CD14-positive monocyte (primary cell): ENCODE measurements at regions not wholly inside any gene's neighbourhood (a gene's known extent, or its start where the extent isn't known, plus 50 kb on each side); places are given as distances from the start of the nearest gene placed in this dataset.
"Not testable (repeated sequence)": the region's sequence is repeated elsewhere in the genome, so short reads cannot be mapped to it uniquely, and the experiment has no call there.

Source experiments
- DNase-seq, 3 donors: peaks; one replicate each; pipeline ENCODE4 v3.0.0-alpha.2; 2011 to 2022
- H2AFZ ChIP-seq: 2 replicates; pipeline ENCODE4 v1.6.0; 2012; ENCODE audit warnings: mild to moderate bottlenecking, low read depth, low read length, inconsistent platforms; ENCODE audit not compliant: insufficient read depth, poor library complexity, severe bottlenecking
- H3K27ac ChIP-seq, 2 donors: 1 replicate in 1 of 2; 2 replicates in 1 of 2; pipeline ENCODE4 v1.5.1; 2012 to 2013; ENCODE audit warnings: low read length in 2 of 2, control low read depth in 1 of 2, inconsistent platforms in 1 of 2, low read depth in 1 of 2, mild to moderate bottlenecking in 1 of 2
- H3K27me3 ChIP-seq, 2 donors: one replicate each; pipeline versions ENCODE4 v1.6.0 to v1.6.1; 2011 to 2013; ENCODE audit warnings: low read length in 2 of 2; ENCODE audit not compliant: control insufficient read depth in 2 of 2, insufficient read depth in 2 of 2
- H3K36me3 ChIP-seq, 2 donors: replicated peaks in 1 of 2; 1 replicate in 1 of 2; 2 replicates in 1 of 2; pipeline versions ENCODE4 v1.5.1 to v1.6.1; 2012 to 2013; ENCODE audit warnings: low read length in 2 of 2, control low read depth in 1 of 2, inconsistent platforms in 1 of 2, mild to moderate bottlenecking in 1 of 2; ENCODE audit not compliant: insufficient read depth in 2 of 2, control insufficient read depth in 1 of 2
- H3K4me1 ChIP-seq, 2 donors: 1 replicate in 1 of 2; 2 replicates in 1 of 2; pipeline versions ENCODE4 v1.5.1 to v1.6.1; 2012 to 2013; ENCODE audit warnings: low read length in 2 of 2, control low read depth in 1 of 2, inconsistent platforms in 1 of 2, mild to moderate bottlenecking in 1 of 2, moderate library complexity in 1 of 2; ENCODE audit not compliant: insufficient read depth in 2 of 2, control insufficient read depth in 1 of 2
- H3K4me2 ChIP-seq: replicated peaks from 2 replicates; pipeline ENCODE3; 2012; ENCODE audit warnings: low read length, moderate library complexity, mild to moderate bottlenecking; ENCODE audit not compliant: poor library complexity, severe bottlenecking; ENCODE audit errors: extremely low read depth
- H3K4me3 ChIP-seq, 3 experiments: fragments of 200-600 bp in 1 of 3; sonication (generic) in 1 of 3; replicated peaks in 1 of 3; 1 replicate in 2 of 3; 2 replicates in 1 of 3; pipeline ENCODE4 v1.5.1; 2011 to 2013; ENCODE audit warnings: low read length in 3 of 3, mild to moderate bottlenecking in 3 of 3, control low read depth in 2 of 3, low read depth in 2 of 3, inconsistent platforms in 1 of 3, moderate library complexity in 1 of 3
- H3K79me2 ChIP-seq: 2 replicates; pipeline ENCODE4 v1.6.0; 2012; ENCODE audit warnings: mild to moderate bottlenecking, control low read depth, inconsistent platforms, low read length, moderate library complexity; ENCODE audit not compliant: insufficient read depth
- H3K9ac ChIP-seq: 2 replicates; pipeline ENCODE4 v1.6.0; 2017; ENCODE audit warnings: low read length, mild to moderate bottlenecking; ENCODE audit not compliant: insufficient read depth, poor library complexity, severe bottlenecking
- H3K9me3 ChIP-seq, 2 donors: replicated peaks in 1 of 2; 1 replicate in 1 of 2; 2 replicates in 1 of 2; pipeline versions ENCODE4 v1.5.1 to v1.6.1; 2012 to 2013; ENCODE audit warnings: low read length in 2 of 2, control low read depth in 1 of 2; ENCODE audit not compliant: control insufficient read depth in 1 of 2, insufficient read depth in 1 of 2
- H4K20me1 ChIP-seq: 2 replicates; pipeline ENCODE4 v1.6.0; 2012; ENCODE audit warnings: mild to moderate bottlenecking, low read length, control low read depth, moderate library complexity; ENCODE audit not compliant: insufficient read depth
- H3K27ac Mint-ChIP-seq, 7 donors: one replicate each; pipeline ENCODE4 v1.8.0; 2020; ENCODE audit warnings: mild to moderate bottlenecking in 7 of 7, mixed read lengths in 7 of 7, moderate library complexity in 6 of 7, inconsistent platforms in 2 of 7
- H3K27me3 Mint-ChIP-seq, 3 donors: one replicate each; pipeline ENCODE4 v1.8.0; 2021 to 2022; ENCODE audit warnings: low read depth in 3 of 3, mild to moderate bottlenecking in 3 of 3, mixed read lengths in 3 of 3, moderate library complexity in 3 of 3, inconsistent platforms in 1 of 3
- H3K36me3 Mint-ChIP-seq, 2 donors: one replicate each; pipeline ENCODE4 v1.8.0; 2020; ENCODE audit warnings: mixed read lengths in 2 of 2, inconsistent platforms in 1 of 2, mild to moderate bottlenecking in 1 of 2
- H3K4me1 Mint-ChIP-seq: one replicate; pipeline ENCODE4 v1.8.0; 2020; ENCODE audit warnings: mild to moderate bottlenecking, mixed read lengths
- H3K4me3 Mint-ChIP-seq, 2 donors: one replicate each; pipeline ENCODE4 v1.8.0; 2020; ENCODE audit warnings: mild to moderate bottlenecking in 2 of 2, mixed read lengths in 2 of 2, moderate library complexity in 1 of 2
- H3K9me3 Mint-ChIP-seq, 7 donors: one replicate each; pipeline ENCODE4 v1.8.0; 2020 to 2022; ENCODE audit warnings: mixed read lengths in 7 of 7, mild to moderate bottlenecking in 6 of 7, moderate library complexity in 6 of 7, inconsistent platforms in 2 of 7
- CTCF ChIP-seq: fragments of 200-600 bp; IDR thresholded peaks from one replicate; pipeline ENCODE4 v1.8.0; 2022; ENCODE audit warnings: antibody characterized with exemption, mild to moderate bottlenecking
- whole genome bisulfite sequencing: methylation state at CpG from one replicate; pipeline ENCODE4 v1.1.5; 2013; ENCODE audit warnings: missing lambda C conversion rate; ENCODE audit not compliant: insufficient coverage; 5-methylcytosine and 5-hydroxymethylcytosine counted together
- intact Hi-C, 2 donors: fragments of 100-400 bp; cut with micrococcal nuclease; formaldehyde crosslinking; loops; one replicate each; pipeline versions ENCODE4 v1.15.0 to v1.15.1; 2023

DNA sequence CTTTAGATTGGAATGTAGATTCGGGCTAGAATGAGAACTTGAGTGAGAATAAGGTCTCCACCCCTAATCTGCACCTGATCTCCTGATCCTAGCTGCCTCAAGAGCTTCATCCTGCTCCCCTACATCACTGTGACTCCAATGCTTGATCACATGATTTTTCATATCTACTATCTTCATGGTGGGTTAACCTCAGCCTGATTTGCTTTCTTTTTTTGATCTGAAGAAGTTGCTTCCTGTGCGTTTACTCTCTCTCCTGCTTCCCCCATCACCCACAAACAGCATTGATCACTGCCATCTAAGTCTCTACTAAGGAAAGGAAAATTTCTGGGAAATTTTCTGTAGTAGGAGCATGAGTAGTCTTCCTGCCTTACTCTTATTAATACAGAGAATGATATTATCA, 1542.1 kb upstream of the SLC10A2 start:
- Histone ChIP-seq H3K9me3 (peaks cover 5 to 17% of the 10 kb centered on the region in 2 donors), H3K36me3 (no peaks in the 10 kb centered on the region), H4K20me1 (no peaks in the 10 kb centered on the region), H3K4me2 (no peak overlapping the region), H3K27ac (no peak overlapping the region), H3K27me3 (no peaks in the 10 kb centered on the region), H2AFZ (no peak overlapping the region), H3K9ac (no peak overlapping the region), H3K79me2 (no peaks in the 10 kb centered on the region), H3K4me1 (no peaks in the 10 kb centered on the region), H3K4me3 (no peak overlapping the region)
- Mint-ChIP-seq H3K9me3 (peaks cover 0 to 14% (median 5%) of the 10 kb centered on the region in 7 donors), H3K36me3 (no peaks in the 10 kb centered on the region), H3K4me1 (no peaks in the 10 kb centered on the region), H3K27ac (peak overlapping the region in 1 of 7 donors; percentile 11), H3K4me3 (no peak overlapping the region), H3K27me3 (peaks cover 0 to 1% (median 0%) of the 10 kb centered on the region in 3 donors)
- TF ChIP-seq CTCF: no peak
- intact Hi-C loops: no loop called here
- WGBS: no CpG with 5 or more reads among the region's 2 CpGs
- no peak for DNase-seq

- DNase-seq, H3K27ac ChIP-seq, H3K4me1 Mint-ChIP-seq, H3K36me3 Mint-ChIP-seq, intact Hi-C loops, H3K4me3 Mint-ChIP-seq, H3K4me1 ChIP-seq, H2AFZ ChIP-seq, H3K4me3 ChIP-seq, H3K27me3 ChIP-seq, H3K79me2 ChIP-seq, H3K9ac ChIP-seq, H3K27ac Mint-ChIP-seq, H4K20me1 ChIP-seq, H3K36me3 ChIP-seq, H3K4me2 ChIP-seq, H3K27me3 Mint-ChIP-seq: not testable (repeated sequence)
- WGBS: no CpG with 5 or more reads among the region's 7 CpGs
- H3K9me3 ChIP-seq: peaks cover 5 to 10% of the 10 kb centered on the region in 2 donors
- peaks cover 0 to 10% (median 5%) of the 10 kb centered on the region in 7 donors for H3K9me3 Mint-ChIP-seq
Measured at GRCh38 chr13:104605435-104605834, 1539.2 kb upstream of the SLC10A2 start.
